ACC112 (cell line): ENCODE measurements at regions not wholly inside any gene's neighbourhood (a gene's known extent, or its start where the extent isn't known, plus 50 kb on each side); places are given as distances from the start of the nearest gene placed in this dataset.

Experiments
- H2AFZ ChIP-seq: fragments of 200-600 bp; sonication (generic); one replicate; pipeline ENCODE4 v1.6.0; 2017; ENCODE audit warnings: antibody characterized with exemption, low read length; ENCODE audit not compliant: unreplicated experiment
- H3K27ac ChIP-seq: fragments of 200-600 bp; sonication (generic); 2 replicates; pipeline ENCODE4 v1.5.1; 2014; ENCODE audit warnings: low read depth, mild to moderate bottlenecking, antibody characterized with exemption, low read length, moderate library complexity
- H3K27me3 ChIP-seq: fragments of 200-600 bp; sonication (generic); 2 replicates; pipeline ENCODE4 v1.6.1; 2014; ENCODE audit warnings: mild to moderate bottlenecking, antibody characterized with exemption, low read length, moderate library complexity, mixed read lengths; ENCODE audit not compliant: insufficient read depth
- H3K36me3 ChIP-seq: fragments of 200-600 bp; sonication (generic); 2 replicates; pipeline ENCODE4 v1.6.1; 2016; ENCODE audit warnings: mild to moderate bottlenecking, antibody characterized with exemption, low read length, moderate library complexity, mixed read lengths; ENCODE audit not compliant: insufficient read depth
- H3K4me1 ChIP-seq: fragments of 200-600 bp; sonication (generic); one replicate; pipeline ENCODE4 v1.6.1; 2016; ENCODE audit warnings: low read length, mixed read lengths; ENCODE audit not compliant: insufficient read depth, unreplicated experiment, control insufficient read depth
- H3K4me3 ChIP-seq: fragments of 200-600 bp; sonication (generic); 2 replicates; pipeline ENCODE4 v1.5.1; 2014; ENCODE audit warnings: mild to moderate bottlenecking, low read depth, low read length
- H3K79me2 ChIP-seq: fragments of 200-600 bp; sonication (generic); one replicate; pipeline ENCODE4 v1.6.0; 2016; ENCODE audit warnings: low read length; ENCODE audit not compliant: control insufficient read depth, unreplicated experiment, insufficient read depth

- no peaks in the 10 kb centered on the region for H3K36me3 ChIP-seq
- H2AFZ ChIP-seq = no peak overlapping the region
- no peaks in the 10 kb centered on the region for H3K27me3 ChIP-seq
- H3K79me2 ChIP-seq = no peaks in the 10 kb centered on the region
- no peak overlapping the region for H3K4me3 ChIP-seq
- H3K27ac ChIP-seq = no peak overlapping the region
- no peaks in the 10 kb centered on the region for H3K4me1 ChIP-seq
Measured at GRCh38 chr2:223508372-223508771, 93.8 kb downstream of the SCG2 start.

- H3K36me3 ChIP-seq = no peaks in the 10 kb centered on the region
- no peaks in the 10 kb centered on the region for H3K4me1 ChIP-seq
- no peaks in the 10 kb centered on the region for H3K79me2 ChIP-seq
- H3K27ac ChIP-seq = no peak overlapping the region
- no peak overlapping the region for H3K4me3 ChIP-seq
- no peaks in the 10 kb centered on the region for H3K27me3 ChIP-seq
- H2AFZ ChIP-seq = no peak overlapping the region
Measured at GRCh38 chr2:223510713-223511112, 91.4 kb downstream of the SCG2 start.

GRCh38 chr2:223511168-223511567 lies 91.0 kb downstream of the SCG2 start:
- Histone ChIP-seq H3K36me3 (no peaks in the 10 kb centered on the region), H3K27me3 (no peaks in the 10 kb centered on the region), H3K79me2 (no peaks in the 10 kb centered on the region), H3K4me1 (no peaks in the 10 kb centered on the region), H3K4me3 (no peak overlapping the region), H2AFZ (no peak overlapping the region), H3K27ac (no peak overlapping the region)

- no peak overlapping the region for H3K27ac ChIP-seq
- H3K27me3 ChIP-seq = no peaks in the 10 kb centered on the region
- H2AFZ ChIP-seq = no peak overlapping the region
- H3K79me2 ChIP-seq = no peaks in the 10 kb centered on the region
- H3K36me3 ChIP-seq = no peaks in the 10 kb centered on the region
- no peak overlapping the region for H3K4me3 ChIP-seq
- no peaks in the 10 kb centered on the region for H3K4me1 ChIP-seq
Measured at GRCh38 chr2:223513771-223514455, 88.2 kb downstream of the SCG2 start.

- Histone ChIP-seq H3K4me1 (peaks cover 18% of the 10 kb centered on the region), H3K79me2 (no peaks in the 10 kb centered on the region), H3K27me3 (no peaks in the 10 kb centered on the region), H3K27ac (no peak overlapping the region), H2AFZ (no peak overlapping the region), H3K4me3 (no peak overlapping the region), H3K36me3 (no peaks in the 10 kb centered on the region)
Measured at GRCh38 chr2:223519471-223519870, 82.7 kb downstream of the SCG2 start.

- Histone ChIP-seq H3K4me1 (peaks cover 23% of the 10 kb centered on the region), H3K27me3 (no peaks in the 10 kb centered on the region), H3K4me3 (no peak overlapping the region), H3K27ac (no peak overlapping the region), H3K36me3 (no peaks in the 10 kb centered on the region), H3K79me2 (no peaks in the 10 kb centered on the region), H2AFZ (no peak overlapping the region)
Measured at GRCh38 chr2:223522796-223523195, 79.4 kb downstream of the SCG2 start.

- Histone ChIP-seq H3K27me3 (no peaks in the 10 kb centered on the region), H3K4me3 (no peak overlapping the region), H2AFZ (no peak overlapping the region), H3K79me2 (no peaks in the 10 kb centered on the region), H3K36me3 (no peaks in the 10 kb centered on the region), H3K27ac (no peak overlapping the region), H3K4me1 (peaks cover 27% of the 10 kb centered on the region)
Measured at GRCh38 chr2:223523551-223524001, 78.6 kb downstream of the SCG2 start.

- Histone ChIP-seq H3K79me2 (no peaks in the 10 kb centered on the region), H3K4me3 (no peak overlapping the region), H3K27me3 (no peaks in the 10 kb centered on the region), H2AFZ (no peak overlapping the region), H3K4me1 (peaks cover 29% of the 10 kb centered on the region), H3K36me3 (no peaks in the 10 kb centered on the region), H3K27ac (no peak overlapping the region)
Measured at GRCh38 chr2:223524066-223524465, 78.1 kb downstream of the SCG2 start.

- no peak overlapping the region for H2AFZ ChIP-seq
- H3K27ac ChIP-seq = no peak overlapping the region
- H3K4me3 ChIP-seq = no peak overlapping the region
- H3K36me3 ChIP-seq = no peaks in the 10 kb centered on the region
- H3K4me1 ChIP-seq = peaks cover 24% of the 10 kb centered on the region
- no peaks in the 10 kb centered on the region for H3K79me2 ChIP-seq
- H3K27me3 ChIP-seq = no peaks in the 10 kb centered on the region
Measured at GRCh38 chr2:223526106-223526505, 76.1 kb downstream of the SCG2 start.

- no peak overlapping the region for H2AFZ ChIP-seq
- H3K79me2 ChIP-seq = no peaks in the 10 kb centered on the region
- no peaks in the 10 kb centered on the region for H3K36me3 ChIP-seq
- H3K4me1 ChIP-seq = peaks cover 20% of the 10 kb centered on the region
- H3K27ac ChIP-seq = no peak overlapping the region
- H3K4me3 ChIP-seq = no peak overlapping the region
- H3K27me3 ChIP-seq = no peaks in the 10 kb centered on the region
Measured at GRCh38 chr2:223528036-223528435, 74.1 kb downstream of the SCG2 start.

- H3K27ac ChIP-seq = no peak overlapping the region
- H3K4me3 ChIP-seq = no peak overlapping the region
- H3K27me3 ChIP-seq = no peaks in the 10 kb centered on the region
- H3K4me1 ChIP-seq = peaks cover 11% of the 10 kb centered on the region
- no peak overlapping the region for H2AFZ ChIP-seq
- H3K36me3 ChIP-seq = no peaks in the 10 kb centered on the region
- no peaks in the 10 kb centered on the region for H3K79me2 ChIP-seq
Measured at GRCh38 chr2:223529696-223530095, 72.5 kb downstream of the SCG2 start.
